ENCODE measurements at regions not wholly inside any gene's neighbourhood (a gene's known extent, or its start where the extent isn't known, plus 50 kb on each side); places are given as distances from the start of the nearest gene placed in this dataset.
"Not testable (repeated sequence)": the region's sequence is repeated elsewhere in the genome, so short reads cannot be mapped to it uniquely, and the experiment has no call there.

- H3K9me3 ChIP-seq (ENCODE audit: control insufficient read depth, low read length); H3K27ac ChIP-seq (ENCODE audit: insufficient read depth, low read depth, low read length, poor library complexity, severe bottlenecking); H3K4me3 ChIP-seq (ENCODE audit: insufficient read depth, low read depth, low read length); H3K4me1 ChIP-seq (ENCODE audit: control insufficient read depth, insufficient read depth, low read length); H3K27me3 ChIP-seq (ENCODE audit: control insufficient read depth, insufficient read depth, low read length, poor library complexity, severe bottlenecking); H3K36me3 ChIP-seq (ENCODE audit: control insufficient read depth, insufficient read depth, low read length): not testable (repeated sequence)
- WGBS, 2 experiments, result 92% methylated on average over 13 to 16 of the region's 16 CpGs
Observed at GRCh38 chr20:30496656-30497055, 760.8 kb upstream of the DEFB115 start.

DNA sequence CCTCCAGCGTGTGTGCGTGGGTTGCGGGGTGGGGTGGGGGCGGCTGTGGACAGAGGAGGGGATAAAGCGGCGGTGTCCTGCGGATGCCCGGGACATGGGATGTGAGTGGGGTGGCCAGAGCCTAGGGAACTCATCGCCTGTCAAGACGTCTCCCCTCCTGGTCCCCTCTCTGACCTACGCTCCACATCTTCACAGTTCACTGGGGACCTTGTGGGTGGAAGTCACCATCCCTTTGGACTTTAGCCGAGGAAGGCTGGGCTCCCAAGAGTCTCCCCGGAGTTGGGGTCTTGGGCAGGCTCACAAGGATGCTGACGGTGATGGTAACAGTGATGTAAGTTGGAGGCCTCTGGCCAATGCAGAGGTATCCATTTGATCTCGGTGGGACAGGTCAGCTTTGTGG is 760.3 kb upstream of the DEFB115 start:
- not testable (repeated sequence) for H3K4me3 ChIP-seq (ENCODE audit: insufficient read depth, low read depth, low read length); H3K27ac ChIP-seq (ENCODE audit: insufficient read depth, low read depth, low read length, poor library complexity, severe bottlenecking); H3K27me3 ChIP-seq (ENCODE audit: control insufficient read depth, insufficient read depth, low read length, poor library complexity, severe bottlenecking); H3K36me3 ChIP-seq (ENCODE audit: control insufficient read depth, insufficient read depth, low read length); H3K9me3 ChIP-seq (ENCODE audit: control insufficient read depth, low read length); H3K4me1 ChIP-seq (ENCODE audit: control insufficient read depth, insufficient read depth, low read length)
- 96 to 97% methylated on average over 14 to 15 of the region's 15 CpGs for WGBS, 2 experiments

DNA sequence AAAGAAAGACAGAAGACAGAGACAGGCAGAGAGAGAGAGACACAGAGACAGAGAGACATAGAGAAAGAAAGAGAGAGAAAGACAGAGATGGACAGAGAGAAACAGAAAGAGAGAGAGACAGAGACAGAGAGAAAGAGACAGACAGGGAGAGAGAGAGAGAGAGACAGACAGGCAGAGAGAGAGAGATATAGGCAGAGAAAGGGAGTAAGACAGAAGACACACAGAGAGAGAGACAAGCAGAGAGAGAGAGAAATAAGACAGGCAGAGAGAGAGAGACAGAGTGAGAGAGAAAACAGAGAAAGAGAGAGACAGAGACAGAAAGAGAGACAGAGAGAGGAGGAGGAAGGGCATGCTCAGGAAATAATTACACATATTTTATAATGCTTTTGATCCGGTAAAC is 758.3 kb upstream of the DEFB115 start:
- H3K27me3 ChIP-seq (ENCODE audit: control insufficient read depth, insufficient read depth, low read length, poor library complexity, severe bottlenecking), result no peaks in the 10 kb centered on the region
- no peaks in the 10 kb centered on the region for H3K36me3 ChIP-seq (ENCODE audit: control insufficient read depth, insufficient read depth, low read length)
- H3K27ac ChIP-seq (ENCODE audit: insufficient read depth, low read depth, low read length, poor library complexity, severe bottlenecking), result no peak overlapping the region
- no peak overlapping the region for H3K4me3 ChIP-seq (ENCODE audit: insufficient read depth, low read depth, low read length)
- peaks cover 4% of the 10 kb centered on the region for H3K4me1 ChIP-seq (ENCODE audit: control insufficient read depth, insufficient read depth, low read length)
- no peaks in the 10 kb centered on the region for H3K9me3 ChIP-seq (ENCODE audit: control insufficient read depth, low read length)
- whole genome bisulfite sequencing, 2 experiments, result 33 to 38% methylated on average over 1 of the region's 1 CpG

- H3K27ac ChIP-seq (ENCODE audit: insufficient read depth, low read depth, low read length, poor library complexity, severe bottlenecking), result not testable (repeated sequence)
Observed at GRCh38 chr20:30499716-30500446, 757.6 kb upstream of the DEFB115 start.

DNA sequence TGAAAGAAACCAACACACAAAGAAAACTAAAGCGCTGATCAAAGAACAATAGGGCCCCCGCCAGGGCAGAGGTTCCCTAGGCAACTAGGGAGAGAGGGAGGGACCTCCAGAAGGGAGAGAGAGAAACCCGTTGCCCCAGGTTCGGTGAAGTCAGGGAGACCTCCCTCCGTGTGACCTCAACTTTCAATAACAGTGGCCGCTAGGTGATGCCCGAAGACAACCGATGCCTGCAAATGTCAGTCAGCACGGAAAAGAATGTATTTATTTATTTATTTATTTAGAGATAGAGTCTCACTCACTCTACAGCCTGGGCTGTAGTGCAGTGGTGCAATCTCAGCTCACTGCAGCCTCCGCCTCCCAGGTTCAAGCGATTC is 757.0 kb upstream of the DEFB115 start:
- H3K4me1 ChIP-seq (ENCODE audit: control insufficient read depth, insufficient read depth, low read length); H3K9me3 ChIP-seq (ENCODE audit: control insufficient read depth, low read length); H3K27me3 ChIP-seq (ENCODE audit: control insufficient read depth, insufficient read depth, low read length, poor library complexity, severe bottlenecking); H3K27ac ChIP-seq (ENCODE audit: insufficient read depth, low read depth, low read length, poor library complexity, severe bottlenecking); H3K36me3 ChIP-seq (ENCODE audit: control insufficient read depth, insufficient read depth, low read length): not testable (repeated sequence)
- 8 to 22% methylated on average over 10 to 11 of the region's 11 CpGs for WGBS, 2 experiments
- peak overlapping the region; percentile 23 for H3K4me3 ChIP-seq (ENCODE audit: insufficient read depth, low read depth, low read length)

More at GRCh38 chr20:30499716-30500446, 757.6 kb upstream of the DEFB115 start:
- not testable (repeated sequence) for H3K9me3 ChIP-seq (ENCODE audit: control insufficient read depth, low read length); H3K36me3 ChIP-seq (ENCODE audit: control insufficient read depth, insufficient read depth, low read length); H3K4me1 ChIP-seq (ENCODE audit: control insufficient read depth, insufficient read depth, low read length); H3K27me3 ChIP-seq (ENCODE audit: control insufficient read depth, insufficient read depth, low read length, poor library complexity, severe bottlenecking)
- 16 to 19% methylated on average over 14 to 18 of the region's 26 CpGs for WGBS, 2 experiments
- peak overlapping the region; percentile 23 for H3K4me3 ChIP-seq (ENCODE audit: insufficient read depth, low read depth, low read length)

GRCh38 chr20:30500829-30501440 is 756.5 kb upstream of the DEFB115 start:
- H3K4me3 ChIP-seq (ENCODE audit: insufficient read depth, low read depth, low read length), result no peak overlapping the region
- no peaks in the 10 kb centered on the region for H3K36me3 ChIP-seq (ENCODE audit: control insufficient read depth, insufficient read depth, low read length)
- no peaks in the 10 kb centered on the region for H3K27me3 ChIP-seq (ENCODE audit: control insufficient read depth, insufficient read depth, low read length, poor library complexity, severe bottlenecking)
- H3K4me1 ChIP-seq (ENCODE audit: control insufficient read depth, insufficient read depth, low read length), result peaks cover 4% of the 10 kb centered on the region
- no peak overlapping the region for H3K27ac ChIP-seq (ENCODE audit: insufficient read depth, low read depth, low read length, poor library complexity, severe bottlenecking)
- 81 to 82% methylated on average over 23 of the region's 23 CpGs for WGBS, 2 experiments
- no peaks in the 10 kb centered on the region for H3K9me3 ChIP-seq (ENCODE audit: control insufficient read depth, low read length)

- no peak overlapping the region for H3K4me3 ChIP-seq (ENCODE audit: insufficient read depth, low read depth, low read length)
- no peaks in the 10 kb centered on the region for H3K36me3 ChIP-seq (ENCODE audit: control insufficient read depth, insufficient read depth, low read length)
- no peaks in the 10 kb centered on the region for H3K27me3 ChIP-seq (ENCODE audit: control insufficient read depth, insufficient read depth, low read length, poor library complexity, severe bottlenecking)
- H3K4me1 ChIP-seq (ENCODE audit: control insufficient read depth, insufficient read depth, low read length), result peaks cover 4% of the 10 kb centered on the region
- H3K9me3 ChIP-seq (ENCODE audit: control insufficient read depth, low read length), result no peaks in the 10 kb centered on the region
- no peak overlapping the region for H3K27ac ChIP-seq (ENCODE audit: insufficient read depth, low read depth, low read length, poor library complexity, severe bottlenecking)
Observed at GRCh38 chr20:30502670-30503069, 754.8 kb upstream of the DEFB115 start.

GRCh38 chr20:30503204-30503603 is 754.3 kb upstream of the DEFB115 start:
- not testable (repeated sequence) for H3K4me3 ChIP-seq (ENCODE audit: insufficient read depth, low read depth, low read length); H3K27ac ChIP-seq (ENCODE audit: insufficient read depth, low read depth, low read length, poor library complexity, severe bottlenecking); H3K4me1 ChIP-seq (ENCODE audit: control insufficient read depth, insufficient read depth, low read length); H3K36me3 ChIP-seq (ENCODE audit: control insufficient read depth, insufficient read depth, low read length); H3K27me3 ChIP-seq (ENCODE audit: control insufficient read depth, insufficient read depth, low read length, poor library complexity, severe bottlenecking); H3K9me3 ChIP-seq (ENCODE audit: control insufficient read depth, low read length)
- WGBS, 2 experiments, result 72 to 83% methylated on average over 1 of the region's 1 CpG

DNA sequence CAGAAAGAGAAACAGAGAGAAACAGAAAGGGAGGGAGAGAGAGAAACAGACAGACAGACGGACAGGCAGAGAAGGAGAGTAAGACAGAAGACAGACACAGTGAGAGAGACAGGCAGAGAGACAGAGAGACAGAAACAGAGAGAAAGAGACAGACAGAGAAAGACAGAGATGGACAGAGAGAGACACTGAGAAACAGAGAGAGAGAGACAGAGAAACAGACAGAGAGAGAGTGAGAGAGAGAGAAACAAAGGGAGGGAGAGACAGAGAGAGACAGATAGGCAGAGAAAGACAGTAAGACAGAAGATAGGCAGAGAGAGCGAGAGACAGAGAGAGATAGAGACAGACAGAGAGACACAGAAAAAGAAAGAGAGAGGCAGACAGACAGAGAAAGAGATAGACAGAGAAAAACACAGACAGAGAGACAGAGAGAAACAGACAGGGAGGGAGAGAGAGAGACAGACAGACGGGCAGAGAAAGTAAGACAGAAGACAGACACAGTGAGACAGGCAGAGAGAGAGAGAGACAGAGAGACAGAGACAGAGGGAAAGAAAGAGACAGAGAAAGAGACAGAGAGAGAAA is 753.4 kb upstream of the DEFB115 start:
- no peak overlapping the region for H3K27ac ChIP-seq (ENCODE audit: insufficient read depth, low read depth, low read length, poor library complexity, severe bottlenecking)
- no peaks in the 10 kb centered on the region for H3K36me3 ChIP-seq (ENCODE audit: control insufficient read depth, insufficient read depth, low read length)
- H3K9me3 ChIP-seq (ENCODE audit: control insufficient read depth, low read length), result no peaks in the 10 kb centered on the region
- 87 to 91% methylated on average over 3 of the region's 3 CpGs for WGBS, 2 experiments
- H3K4me1 ChIP-seq (ENCODE audit: control insufficient read depth, insufficient read depth, low read length), result peaks cover 2% of the 10 kb centered on the region
- H3K27me3 ChIP-seq (ENCODE audit: control insufficient read depth, insufficient read depth, low read length, poor library complexity, severe bottlenecking), result no peaks in the 10 kb centered on the region
- no peak overlapping the region for H3K4me3 ChIP-seq (ENCODE audit: insufficient read depth, low read depth, low read length)

GRCh38 chr20:30505566-30505965 is 751.9 kb upstream of the DEFB115 start:
- H3K27ac ChIP-seq (ENCODE audit: insufficient read depth, low read depth, low read length, poor library complexity, severe bottlenecking), result no peak overlapping the region
- WGBS, 2 experiments, result 83% methylated on average over 8 to 9 of the region's 9 CpGs
- H3K27me3 ChIP-seq (ENCODE audit: control insufficient read depth, insufficient read depth, low read length, poor library complexity, severe bottlenecking), result no peaks in the 10 kb centered on the region
- H3K4me3 ChIP-seq (ENCODE audit: insufficient read depth, low read depth, low read length), result no peak overlapping the region
- H3K36me3 ChIP-seq (ENCODE audit: control insufficient read depth, insufficient read depth, low read length), result no peaks in the 10 kb centered on the region
- no peaks in the 10 kb centered on the region for H3K9me3 ChIP-seq (ENCODE audit: control insufficient read depth, low read length)
- H3K4me1 ChIP-seq (ENCODE audit: control insufficient read depth, insufficient read depth, low read length), result no peaks in the 10 kb centered on the region

Data from ectodermal cell (in vitro differentiated cells).